Ovary (tissue), 7 donors: ENCODE measurements at regions not wholly inside any gene's neighbourhood (a gene's known extent, or its start where the extent isn't known, plus 50 kb on each side); places are given as distances from the start of the nearest gene placed in this dataset.

ENCODE experiments used
- DNase-seq, 5 donors: peaks; one replicate each; pipeline ENCODE4 v3.0.0-alpha.2; 2019 to 2020
- H3K27ac ChIP-seq, 2 donors: fragments of 200-600 bp; one replicate each; pipeline versions ENCODE4 v1.5.1 to v1.8.0; 2019 to 2022
- H3K27me3 ChIP-seq: fragments of 200-600 bp; one replicate; pipeline ENCODE4 v1.8.0; 2022
- H3K36me3 ChIP-seq: fragments of 200-600 bp; sonication (generic); one replicate; pipeline ENCODE4 v1.5.1; 2019
- H3K4me1 ChIP-seq: one replicate; pipeline ENCODE4 v1.8.1; 2013; ENCODE audit warnings: mild to moderate bottlenecking, moderate library complexity; ENCODE audit not compliant: insufficient read depth
- H3K4me3 ChIP-seq: fragments of 200-600 bp; sonication (generic); one replicate; pipeline ENCODE4 v1.5.1; 2017
- H3K9me3 ChIP-seq, 2 donors: fragments of 200-600 bp in 1 of 2; sonication (generic) in 1 of 2; one replicate each; pipeline versions ENCODE4 v1.5.1 to v1.8.1; 2013 to 2019; ENCODE audit warnings: mild to moderate bottlenecking in 1 of 2, moderate library complexity in 1 of 2
- EP300 ChIP-seq: sonication (generic); formaldehyde crosslinking; IDR thresholded peaks from one replicate; pipeline ENCODE4 v1.6.1; 2017; ENCODE audit warnings: antibody characterized with exemption
- POLR2A ChIP-seq: fragments of 450-650 bp; IDR thresholded peaks from one replicate; pipeline ENCODE4 v1.6.1; 2017; ENCODE audit warnings: antibody characterized with exemption, mild to moderate bottlenecking, moderate library complexity
- WGBS, 3 donors: extraction: QIAGEN DNeasy Blood & Tissue Kit in 1 of 3; methylation state at CpG; one replicate each; pipeline versions ENCODE4 v1.1.5 to v1.1.7; 2013 to 2017; 5-methylcytosine and 5-hydroxymethylcytosine counted together
- intact Hi-C, 4 donors: fragments of 100-400 bp; cut with DNase I; formaldehyde crosslinking; loops; one replicate each; pipeline versions ENCODE4 v1.11.0 to v1.15.1; 2022 to 2023
- TF ChIP-seq, protein P1 (sequence below), 3 donors: fragments of 450-650 bp in 2 of 3; fragments of 200-600 bp in 1 of 3; IDR thresholded peaks; one replicate each; pipeline versions ENCODE4 v1.5.1 to v1.8.0; 2016 to 2022; ENCODE audit warnings: antibody characterized with exemption in 3 of 3, mild to moderate bottlenecking in 1 of 3
- donor health status: DM: no; HTN: no; CAD: no; lungs with moderate emphysema.
- donor health status: DM: no; HTN: no; CAD: no.
- donor health status: Bipolar disorder and iron deficiency.
- donor health status: DM: no; HTN: no; CAD: no.
- donor health status: DM: yes; HTN: yes; CAD: no.

DNA sequence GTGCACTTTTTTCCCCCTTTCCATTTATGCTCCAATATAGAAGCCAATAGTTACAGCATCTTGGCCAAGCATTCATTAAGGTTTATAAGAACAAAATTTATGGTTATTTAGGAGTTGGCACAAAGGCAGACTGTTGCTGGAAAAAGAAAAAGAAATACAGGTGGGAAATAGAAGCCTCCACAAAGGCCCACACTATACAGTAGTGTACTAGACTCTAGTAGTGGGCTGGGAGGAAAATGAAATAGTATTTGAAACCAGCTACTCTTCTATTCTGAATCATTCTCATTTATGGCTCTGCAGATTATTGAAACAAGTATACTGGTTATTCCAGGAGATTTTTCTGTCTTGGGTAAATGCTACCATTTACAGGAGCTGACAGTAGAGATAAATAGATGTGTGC, 80.9 kb upstream of the CDK6 start:
- H3K27me3 ChIP-seq, result no peaks in the 10 kb centered on the region
- no peaks in the 10 kb centered on the region for H3K9me3 ChIP-seq
- H3K4me1 ChIP-seq, result no peaks in the 10 kb centered on the region
- H3K36me3 ChIP-seq, result no peaks in the 10 kb centered on the region
- TF ChIP-seq, protein P1, sequence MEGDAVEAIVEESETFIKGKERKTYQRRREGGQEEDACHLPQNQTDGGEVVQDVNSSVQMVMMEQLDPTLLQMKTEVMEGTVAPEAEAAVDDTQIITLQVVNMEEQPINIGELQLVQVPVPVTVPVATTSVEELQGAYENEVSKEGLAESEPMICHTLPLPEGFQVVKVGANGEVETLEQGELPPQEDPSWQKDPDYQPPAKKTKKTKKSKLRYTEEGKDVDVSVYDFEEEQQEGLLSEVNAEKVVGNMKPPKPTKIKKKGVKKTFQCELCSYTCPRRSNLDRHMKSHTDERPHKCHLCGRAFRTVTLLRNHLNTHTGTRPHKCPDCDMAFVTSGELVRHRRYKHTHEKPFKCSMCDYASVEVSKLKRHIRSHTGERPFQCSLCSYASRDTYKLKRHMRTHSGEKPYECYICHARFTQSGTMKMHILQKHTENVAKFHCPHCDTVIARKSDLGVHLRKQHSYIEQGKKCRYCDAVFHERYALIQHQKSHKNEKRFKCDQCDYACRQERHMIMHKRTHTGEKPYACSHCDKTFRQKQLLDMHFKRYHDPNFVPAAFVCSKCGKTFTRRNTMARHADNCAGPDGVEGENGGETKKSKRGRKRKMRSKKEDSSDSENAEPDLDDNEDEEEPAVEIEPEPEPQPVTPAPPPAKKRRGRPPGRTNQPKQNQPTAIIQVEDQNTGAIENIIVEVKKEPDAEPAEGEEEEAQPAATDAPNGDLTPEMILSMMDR (IDR thresholded peaks at IDR 0.05), result no peak
- TF ChIP-seq EP300 (no peak), POLR2A (no peak)
- H3K4me3 ChIP-seq, result no peak overlapping the region
- intact Hi-C loops, result no loop called here
- H3K27ac ChIP-seq, result no peak overlapping the region
- DNase-seq, result no peak

DNA sequence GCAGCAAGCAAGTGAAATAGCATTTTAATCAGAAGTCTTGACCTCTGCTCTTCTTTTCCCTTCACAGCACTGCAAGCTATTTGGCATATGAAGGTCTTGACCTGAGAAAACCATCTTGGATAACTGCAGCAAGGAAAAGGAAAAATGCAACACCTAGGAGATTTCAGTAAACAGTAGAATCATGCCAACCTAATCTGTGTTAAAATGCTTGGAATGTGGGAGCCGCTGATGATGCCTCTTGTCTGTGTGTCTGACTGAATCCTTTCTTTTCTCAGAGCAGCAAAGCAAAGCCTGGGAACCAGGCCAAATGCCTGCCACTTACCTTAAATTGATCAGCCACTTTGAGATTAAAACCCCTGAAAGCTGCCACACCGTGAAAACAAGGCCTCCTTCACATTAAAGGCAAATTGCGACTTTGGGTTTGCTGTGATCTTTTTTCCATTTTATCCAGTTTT, 80.4 kb upstream of the CDK6 start:
- Histone ChIP-seq H3K27me3 (no peaks in the 10 kb centered on the region), H3K9me3 (no peaks in the 10 kb centered on the region), H3K4me1 (no peaks in the 10 kb centered on the region), H3K27ac (no peak overlapping the region), H3K4me3 (no peak overlapping the region), H3K36me3 (no peaks in the 10 kb centered on the region)
- intact Hi-C loops, result no loop called here
- no peak for DNase-seq
- 10 to 16% (median 13%) methylated on average over 3 of the region's 3 CpGs for WGBS, 3 donors
- TF ChIP-seq, protein P1 (IDR thresholded peaks at IDR 0.05), result no peak
- TF ChIP-seq EP300 (no peak), POLR2A (no peak)

DNA sequence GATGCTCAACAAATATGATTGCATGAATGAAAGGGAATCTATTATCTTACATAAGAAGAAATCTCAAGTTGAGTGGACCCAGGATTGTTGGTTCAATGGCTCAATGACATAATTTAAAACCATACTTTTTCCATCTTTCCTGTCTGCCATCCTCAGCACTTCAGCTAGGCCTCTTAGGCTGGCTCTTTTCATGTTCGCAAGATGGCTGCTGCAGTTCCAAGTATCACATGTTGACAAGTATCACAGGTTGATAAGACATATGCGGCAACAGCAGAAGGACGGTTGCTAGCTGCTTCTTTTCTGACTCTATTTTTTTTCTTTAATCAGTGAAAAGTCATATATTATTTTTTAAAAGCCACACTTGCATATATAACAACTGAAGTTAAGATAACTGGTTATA, 79.0 kb upstream of the CDK6 start:
- Histone ChIP-seq H3K9me3 (no peaks in the 10 kb centered on the region), H3K27me3 (no peaks in the 10 kb centered on the region), H3K27ac (no peak overlapping the region), H3K4me3 (no peak overlapping the region), H3K4me1 (no peaks in the 10 kb centered on the region), H3K36me3 (no peaks in the 10 kb centered on the region)
- TF ChIP-seq EP300, result no peak
- TF ChIP-seq POLR2A, result no peak
- TF ChIP-seq, protein P1 (IDR thresholded peaks at IDR 0.05), result no peak
- no peak for DNase-seq
- intact Hi-C loops, result no loop called here
- 82 to 86% (median 84%) methylated on average over 3 of the region's 3 CpGs for WGBS, 3 donors

DNA sequence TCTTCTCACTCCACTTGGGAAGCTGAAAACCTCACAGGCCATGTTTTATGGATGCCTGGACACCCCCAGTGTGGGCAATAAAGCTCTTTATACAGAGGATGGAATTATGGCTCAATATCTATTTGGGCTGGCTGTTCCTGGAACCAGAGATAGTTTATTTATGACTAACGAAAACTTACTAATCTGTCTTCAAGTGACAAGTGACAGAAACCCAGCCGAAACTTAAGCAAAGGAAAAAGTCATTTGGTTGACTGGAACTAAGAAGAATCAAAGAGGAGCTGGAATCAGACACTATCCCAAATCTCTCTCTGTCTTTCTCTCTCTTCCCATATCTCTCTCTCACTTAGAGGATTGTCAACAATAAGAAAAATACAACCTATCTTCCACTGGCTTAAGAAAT, 78.3 kb upstream of the CDK6 start:
- H3K9me3 ChIP-seq, result no peaks in the 10 kb centered on the region
- no peak overlapping the region for H3K4me3 ChIP-seq
- 71 to 77% (median 72%) methylated on average over 2 of the region's 2 CpGs for WGBS, 3 donors
- no peaks in the 10 kb centered on the region for H3K36me3 ChIP-seq
- DNase-seq, result no peak
- no peak overlapping the region for H3K27ac ChIP-seq
- no peaks in the 10 kb centered on the region for H3K27me3 ChIP-seq
- intact Hi-C loops, result no loop called here
- TF ChIP-seq POLR2A (no peak), EP300 (no peak)
- TF ChIP-seq, protein P1 (IDR thresholded peaks at IDR 0.05), result no peak
- H3K4me1 ChIP-seq, result no peaks in the 10 kb centered on the region

DNA sequence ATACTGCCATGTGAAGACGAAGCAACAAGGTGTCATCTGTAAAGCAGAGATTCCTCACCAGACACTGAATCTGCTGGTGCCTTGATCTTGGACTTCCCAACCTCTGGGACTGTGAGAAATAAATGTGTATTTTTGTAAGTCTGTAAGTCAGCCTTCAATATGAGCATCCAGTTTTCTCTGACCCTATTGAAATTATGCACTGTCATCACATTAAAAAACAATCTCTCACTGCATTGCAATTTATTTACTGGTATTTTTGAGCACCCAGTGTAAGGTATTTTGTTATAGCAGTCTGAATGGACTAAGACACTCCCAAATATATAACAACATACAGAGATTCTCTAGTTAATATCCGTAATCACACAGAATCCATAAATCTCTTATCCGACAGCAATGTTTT, 77.5 kb upstream of the CDK6 start:
- no peaks in the 10 kb centered on the region for H3K4me1 ChIP-seq
- no peak for DNase-seq
- no peaks in the 10 kb centered on the region for H3K9me3 ChIP-seq
- H3K4me3 ChIP-seq, result no peak overlapping the region
- no peaks in the 10 kb centered on the region for H3K36me3 ChIP-seq
- intact Hi-C loops, result no loop called here
- TF ChIP-seq EP300 (no peak), POLR2A (no peak)
- TF ChIP-seq, protein P1 (IDR thresholded peaks at IDR 0.05), result no peak
- no peaks in the 10 kb centered on the region for H3K27me3 ChIP-seq
- 71 to 86% (median 84%) methylated on average over 3 of the region's 3 CpGs for WGBS, 3 donors
- H3K27ac ChIP-seq, result no peak overlapping the region
